ENCODE measurements at regions not wholly inside any gene's neighbourhood (a gene's known extent, or its start where the extent isn't known, plus 50 kb on each side); places are given as distances from the start of the nearest gene placed in this dataset.
"Not testable (repeated sequence)": the region's sequence is repeated elsewhere in the genome, so short reads cannot be mapped to it uniquely, and the experiment has no call there.

GRCh38 chr5:67870662-67871061 lies 344.9 kb upstream of the PIK3R1 start:
- H3K27ac ChIP-seq (ENCODE audit: insufficient read depth, low read depth, low read length): no peak overlapping the region
- no peak overlapping the region for H3K4me2 ChIP-seq (ENCODE audit: insufficient read depth, low read length)
- dilution Hi-C loops (cut with MboI; ENCODE audit: extremely low pct_ligation_motif_present, low sequenced_read_pairs) (no loop called here), intact Hi-C loops (cut with micrococcal nuclease) (no loop called here)
- H2AFZ ChIP-seq (ENCODE audit: low read depth, low read length): no peak overlapping the region
- peaks cover 0 to 3% of the 10 kb centered on the region in 2 experiments for H3K27me3 ChIP-seq (ENCODE audit: control insufficient read depth in 2 of 2, insufficient read depth in 2 of 2, low read length in 2 of 2)
- no TSS peak for BruUV-seq (replicated peaks)
- DNase-seq (ENCODE audit: low read depth, low spot score): no peak
- H3K4me3 ChIP-seq (replicated peaks in 1 of 3; ENCODE audit: insufficient read depth in 1 of 3, low read depth in 1 of 3, low read length in 3 of 3): no peak overlapping the region
- no peaks in the 10 kb centered on the region for H3K36me3 ChIP-seq (ENCODE audit: control insufficient read depth in 2 of 2, extremely low read depth in 1 of 2, insufficient read depth in 2 of 2, low read length in 2 of 2)
- no peaks in the 10 kb centered on the region for H3K9me1 ChIP-seq (replicated peaks; ENCODE audit: control insufficient read depth, extremely low read depth, insufficient read depth, low read length)
- POLR2A ChIA-PET: no interaction called here
- no peaks in the 10 kb centered on the region for H3K79me2 ChIP-seq (ENCODE audit: control insufficient read depth, insufficient read depth, low read length)
- CTCF ChIA-PET: interaction anchor here (1.5 kb wide), 1 partner anchor 9 kb away, joined by 4 read pairs; no protein-coding TSS in a partner anchor
- no peaks in the 10 kb centered on the region for H3K9me3 ChIP-seq (replicated peaks; ENCODE audit: control insufficient read depth, insufficient read depth, low read length)
- H3K4me1 ChIP-seq (ENCODE audit: control insufficient read depth, extremely low read depth, insufficient read depth, low read length): no peaks in the 10 kb centered on the region
- no peak overlapping the region for H3K9ac ChIP-seq (replicated peaks; ENCODE audit: extremely low read depth, insufficient read depth, low read length)
- TF ChIP-seq POLR2AphosphoS5 (IDR thresholded peaks at IDR 0.05; ENCODE audit: insufficient read depth, low read depth, low read length) (no peak), JUN (IDR thresholded peaks at IDR 0.05; ENCODE audit: borderline replicate concordance, insufficient read depth, insufficient read length, low read depth) (no peak), GATA2 (IDR thresholded peaks at IDR 0.05; ENCODE audit: insufficient read depth, insufficient read length, low read depth, low read length) (no peak), FOS (IDR thresholded peaks at IDR 0.05; ENCODE audit: borderline replicate concordance, insufficient read depth, low read length) (no peak), POLR2A (IDR thresholded peaks at IDR 0.05; ENCODE audit: low read depth, low read length) (no peak), MYC (IDR thresholded peaks at IDR 0.05; ENCODE audit: low read depth, low read length) (no peak), CTCF (IDR thresholded peaks at IDR 0.05; ENCODE audit: extremely low read depth in 1 of 2, insufficient read depth in 1 of 2, low read depth in 1 of 2, low read length in 2 of 2) (no peak), EZH2 (IDR thresholded peaks at IDR 0.05; ENCODE audit: borderline replicate concordance, low read depth, low read length, severe bottlenecking) (no peak)
- TF ChIP-seq, protein P1, sequence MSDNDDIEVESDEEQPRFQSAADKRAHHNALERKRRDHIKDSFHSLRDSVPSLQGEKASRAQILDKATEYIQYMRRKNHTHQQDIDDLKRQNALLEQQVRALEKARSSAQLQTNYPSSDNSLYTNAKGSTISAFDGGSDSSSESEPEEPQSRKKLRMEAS (IDR thresholded peaks at IDR 0.05; ENCODE audit: insufficient read depth, insufficient read length): no peak
- FAIRE-seq: no peak
- no peaks in the 10 kb centered on the region for H4K20me1 ChIP-seq (replicated peaks; ENCODE audit: control insufficient read depth, extremely low read depth, insufficient read depth, low read length)

DNA sequence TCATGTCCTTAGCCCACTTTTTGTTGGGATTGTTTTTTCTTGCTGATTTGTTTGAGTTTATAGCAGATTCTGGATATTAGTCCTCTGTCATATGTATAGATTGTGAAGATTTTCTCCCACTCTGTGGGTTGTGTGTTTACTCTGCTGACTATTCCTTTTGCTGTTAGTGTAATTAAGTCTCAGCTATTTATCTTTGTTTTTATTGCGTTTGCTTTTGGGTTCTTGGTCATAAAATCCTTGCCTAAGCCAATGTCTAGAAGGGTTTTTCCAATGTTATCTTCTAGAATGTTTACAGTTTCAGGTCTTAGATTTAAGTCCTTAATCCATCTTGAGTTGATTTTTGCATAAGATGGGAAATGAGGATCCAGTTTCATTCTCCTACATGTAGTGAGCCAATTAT lies 351.2 kb upstream of the PIK3R1 start:
- H3K27ac ChIP-seq (ENCODE audit: insufficient read depth, low read depth, low read length); H3K4me1 ChIP-seq (ENCODE audit: control insufficient read depth, extremely low read depth, insufficient read depth, low read length); H3K36me3 ChIP-seq (ENCODE audit: control insufficient read depth in 2 of 2, extremely low read depth in 1 of 2, insufficient read depth in 2 of 2, low read length in 2 of 2); H3K9ac ChIP-seq (replicated peaks; ENCODE audit: extremely low read depth, insufficient read depth, low read length); CTCF ChIA-PET; POLR2A ChIA-PET; H3K4me3 ChIP-seq (replicated peaks in 1 of 3; ENCODE audit: insufficient read depth in 1 of 3, low read depth in 1 of 3, low read length in 3 of 3); H3K4me2 ChIP-seq (ENCODE audit: insufficient read depth, low read length); FAIRE-seq; intact Hi-C loops (cut with micrococcal nuclease); H4K20me1 ChIP-seq (replicated peaks; ENCODE audit: control insufficient read depth, extremely low read depth, insufficient read depth, low read length); H3K27me3 ChIP-seq (ENCODE audit: control insufficient read depth in 2 of 2, insufficient read depth in 2 of 2, low read length in 2 of 2); H2AFZ ChIP-seq (ENCODE audit: low read depth, low read length); H3K9me1 ChIP-seq (replicated peaks; ENCODE audit: control insufficient read depth, extremely low read depth, insufficient read depth, low read length); H3K79me2 ChIP-seq (ENCODE audit: control insufficient read depth, insufficient read depth, low read length); DNase-seq (ENCODE audit: low read depth, low spot score); dilution Hi-C loops (cut with MboI; ENCODE audit: extremely low pct_ligation_motif_present, low sequenced_read_pairs); H3K9me3 ChIP-seq (replicated peaks; ENCODE audit: control insufficient read depth, insufficient read depth, low read length); BruUV-seq (replicated peaks): not testable (repeated sequence)

Measured in endothelial cell of umbilical vein (primary cell).